GM12878 (cell line): ENCODE measurements at regions not wholly inside any gene's neighbourhood (a gene's known extent, or its start where the extent isn't known, plus 50 kb on each side); places are given as distances from the start of the nearest gene placed in this dataset.

Experiments
- BCLAF1 ChIP-seq: fragments of 450-650 bp; IDR thresholded peaks from 2 replicates; pipeline ENCODE4 v1.6.1; 2017; ENCODE audit warnings: antibody characterized with exemption, mild to moderate bottlenecking, moderate library complexity
- CBX5 ChIP-seq: sonication (generic); IDR thresholded peaks from 2 replicates; pipeline ENCODE4 v1.6.1; 2016; ENCODE audit warnings: low read depth, moderate library complexity, mild to moderate bottlenecking, inconsistent platforms
- CTCF ChIP-seq, 3 experiments: IDR thresholded peaks in 2 of 3; conservative IDR thresholded peaks in 1 of 3; 2 replicates each; pipeline ENCODE4 v1.5.1; 2011; ENCODE audit warnings: low read depth in 3 of 3, low read length in 3 of 3, mild to moderate bottlenecking in 3 of 3, control low read depth in 2 of 3, moderate library complexity in 2 of 3, inconsistent platforms in 1 of 3, mixed read lengths in 1 of 3; ENCODE audit not compliant: control insufficient read depth in 2 of 3, insufficient read depth in 1 of 3; ENCODE audit errors: extremely low read depth in 1 of 3
- HDAC2 ChIP-seq: fragments of 200-600 bp; sonication (generic); IDR thresholded peaks from 2 replicates; pipeline ENCODE4 v1.6.1; 2017
- NRF1 ChIP-seq: conservative IDR thresholded peaks from 2 replicates; pipeline ENCODE4 v1.6.1; 2011; ENCODE audit warnings: mild to moderate bottlenecking, low read depth, low read length, improper control_type of control experiment
- POLR2A ChIP-seq: IDR thresholded peaks from 2 replicates; pipeline ENCODE4 v1.6.1; 2011; ENCODE audit warnings: low read depth, mild to moderate bottlenecking, low read length
- POLR2AphosphoS5 ChIP-seq: IDR thresholded peaks from 2 replicates; pipeline ENCODE4 v1.6.1; 2011; ENCODE audit warnings: mild to moderate bottlenecking, low read length, inconsistent platforms
- RCOR1 ChIP-seq: conservative IDR thresholded peaks from 2 replicates; pipeline ENCODE4 v1.6.1; 2012; ENCODE audit warnings: low read depth, low read length, improper control_type of control experiment
- SMC3 ChIP-seq: IDR thresholded peaks from 2 replicates; pipeline ENCODE4 v1.6.1; 2011; ENCODE audit warnings: low read length, improper control_type of control experiment, borderline replicate concordance
- ZNF274 ChIP-seq: IDR thresholded peaks from one replicate; pipeline ENCODE4 v1.8.0; 2011; ENCODE audit not compliant: insufficient read length, insufficient read depth
- TF ChIP-seq, protein P1 (sequence below): IDR thresholded peaks from 2 replicates; pipeline ENCODE4 v1.6.1; 2012; ENCODE audit warnings: low read depth, low read length, improper control_type of control experiment

- TF ChIP-seq RCOR1, result no peak
- TF ChIP-seq NRF1, result no peak
- TF ChIP-seq CBX5, result no peak
- TF ChIP-seq CTCF (IDR thresholded peaks at IDR 0.05 in 2 of 3, conservative IDR thresholded peaks at IDR 0.05 in 1 of 3; ENCODE audit: control insufficient read depth in 2 of 3, extremely low read depth in 1 of 3, insufficient read depth in 1 of 3, low read depth in 3 of 3, low read length in 3 of 3), result peak in 1 of 3 experiments; percentile 13; a peak in 1 of 6 replicates
- TF ChIP-seq, protein P1, sequence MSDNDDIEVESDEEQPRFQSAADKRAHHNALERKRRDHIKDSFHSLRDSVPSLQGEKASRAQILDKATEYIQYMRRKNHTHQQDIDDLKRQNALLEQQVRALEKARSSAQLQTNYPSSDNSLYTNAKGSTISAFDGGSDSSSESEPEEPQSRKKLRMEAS, result no peak
- TF ChIP-seq SMC3, result no peak
- no peak for TF ChIP-seq POLR2AphosphoS5
- no peak for TF ChIP-seq HDAC2
- TF ChIP-seq BCLAF1, result no peak
- TF ChIP-seq POLR2A, result no peak
- no peak for TF ChIP-seq ZNF274
Measured at GRCh38 chr2:61732787-61733186, 121.1 kb downstream of the FAM161A start.
